Omental fat pad (tissue), 3 donors: ENCODE measurements at regions not wholly inside any gene's neighbourhood (a gene's known extent, or its start where the extent isn't known, plus 50 kb on each side); places are given as distances from the start of the nearest gene placed in this dataset.
"Not testable (repeated sequence)": the region's sequence is repeated elsewhere in the genome, so short reads cannot be mapped to it uniquely, and the experiment has no call there.

Experiments
- ATAC-seq: fragments of 150-250 bp; one replicate; pipeline ENCODE4 v1.9.1; 2016; ENCODE audit warnings: mild to moderate bottlenecking, moderate library complexity; ENCODE audit not compliant: low FRiP score
- DNase-seq: peaks from one replicate; pipeline ENCODE4 v3.0.0-alpha.2; 2019; ENCODE audit warnings: low spot score
- CTCF ChIP-seq, 3 donors: fragments of 450-650 bp; IDR thresholded peaks; one replicate each; pipeline ENCODE4 v1.5.1; 2016 to 2017; ENCODE audit warnings: antibody characterized with exemption in 3 of 3, mild to moderate bottlenecking in 3 of 3, moderate library complexity in 2 of 3

DNA sequence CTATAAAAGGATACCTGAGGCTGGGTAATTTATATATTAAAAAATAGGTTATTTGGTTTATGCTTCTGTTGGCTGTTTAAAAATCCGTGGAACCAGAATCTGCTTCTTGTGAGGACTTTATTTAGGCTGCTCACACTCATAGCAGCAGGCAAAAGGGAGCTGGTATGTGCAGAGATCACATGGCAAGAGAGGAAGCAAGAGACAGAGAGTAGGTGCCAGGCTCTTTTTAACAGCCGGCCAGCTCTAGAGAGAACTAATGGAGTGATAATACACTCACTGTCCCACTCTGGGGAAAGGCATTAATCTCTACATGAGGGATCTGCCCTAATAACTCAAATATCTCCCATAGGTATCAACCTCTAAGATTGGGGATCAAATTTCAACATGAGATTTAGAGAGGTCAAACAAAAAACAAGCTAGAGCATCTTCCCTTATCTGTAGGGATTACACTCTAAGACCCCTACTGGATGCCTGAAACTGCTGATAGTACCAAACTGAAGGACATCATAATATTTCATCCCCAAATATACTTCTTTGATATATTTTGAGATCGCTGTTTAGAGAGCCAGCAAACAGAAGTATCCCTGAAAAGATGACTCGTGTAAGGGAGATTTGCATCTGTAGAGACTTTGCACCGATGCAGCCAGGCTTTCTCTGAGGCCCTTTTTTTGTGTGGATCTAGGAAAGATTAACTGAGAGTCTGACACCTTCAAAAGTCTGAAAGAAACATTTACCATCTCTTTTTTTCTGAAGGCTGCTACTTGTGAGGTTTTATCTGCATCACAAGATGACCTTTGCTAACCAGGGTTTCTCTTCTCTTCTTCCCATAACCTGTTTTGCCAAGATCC is 717.0 kb upstream of the MBL2 start:
- ATAC-seq (no peak), DNase-seq (no peak)
- no peak for TF ChIP-seq CTCF (IDR thresholded peaks at IDR 0.05)

GRCh38 chr10:53487019-53487983 is 714.7 kb upstream of the MBL2 start:
- no peak for ATAC-seq
- no peak for DNase-seq
- TF ChIP-seq CTCF (IDR thresholded peaks at IDR 0.05): no peak

DNA sequence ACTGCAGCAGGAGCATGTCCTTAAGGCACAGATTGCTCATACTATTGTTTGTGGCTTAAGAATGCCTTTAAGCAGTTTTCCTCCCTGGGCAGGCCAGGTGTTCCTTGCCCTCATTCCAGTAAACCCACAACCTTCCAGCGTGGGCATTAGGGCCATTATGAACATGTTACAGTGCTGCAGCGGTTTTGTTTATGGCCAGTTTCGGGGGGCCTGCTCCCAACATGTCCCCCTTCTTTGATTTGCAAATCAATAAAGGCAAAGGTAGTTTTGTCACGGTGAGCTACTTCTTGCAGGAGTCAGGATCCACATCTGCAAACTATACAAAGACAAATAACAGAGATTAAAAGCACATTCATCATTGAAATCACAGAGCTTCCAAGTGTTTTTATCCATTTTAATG is 712.8 kb upstream of the MBL2 start:
- DNase-seq, ATAC-seq: not testable (repeated sequence)

- TF ChIP-seq CTCF (IDR thresholded peaks at IDR 0.05): no peak
- ATAC-seq (no peak), DNase-seq (no peak)
Observed at GRCh38 chr10:53479365-53479764, 706.8 kb upstream of the MBL2 start.

DNA sequence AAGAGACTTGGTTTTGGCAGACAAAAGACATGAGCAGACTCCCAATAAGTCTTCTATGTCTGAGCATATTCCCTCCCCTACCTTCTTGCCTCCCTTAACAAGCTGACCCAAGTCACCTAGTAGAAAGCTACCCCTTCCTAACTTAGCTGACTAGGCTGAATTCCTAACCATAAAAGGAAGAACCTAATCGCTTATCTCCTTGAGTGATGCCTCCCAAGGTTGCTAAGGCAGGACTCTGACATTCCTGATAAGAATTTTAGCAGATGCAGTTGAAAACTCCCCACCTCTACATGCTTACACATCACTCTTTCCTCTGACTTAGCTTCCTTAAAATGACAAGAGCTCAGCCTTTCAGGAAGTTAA is 704.7 kb upstream of the MBL2 start:
- no peak for TF ChIP-seq CTCF (IDR thresholded peaks at IDR 0.05)
- no peak for DNase-seq
- ATAC-seq: no peak

DNA sequence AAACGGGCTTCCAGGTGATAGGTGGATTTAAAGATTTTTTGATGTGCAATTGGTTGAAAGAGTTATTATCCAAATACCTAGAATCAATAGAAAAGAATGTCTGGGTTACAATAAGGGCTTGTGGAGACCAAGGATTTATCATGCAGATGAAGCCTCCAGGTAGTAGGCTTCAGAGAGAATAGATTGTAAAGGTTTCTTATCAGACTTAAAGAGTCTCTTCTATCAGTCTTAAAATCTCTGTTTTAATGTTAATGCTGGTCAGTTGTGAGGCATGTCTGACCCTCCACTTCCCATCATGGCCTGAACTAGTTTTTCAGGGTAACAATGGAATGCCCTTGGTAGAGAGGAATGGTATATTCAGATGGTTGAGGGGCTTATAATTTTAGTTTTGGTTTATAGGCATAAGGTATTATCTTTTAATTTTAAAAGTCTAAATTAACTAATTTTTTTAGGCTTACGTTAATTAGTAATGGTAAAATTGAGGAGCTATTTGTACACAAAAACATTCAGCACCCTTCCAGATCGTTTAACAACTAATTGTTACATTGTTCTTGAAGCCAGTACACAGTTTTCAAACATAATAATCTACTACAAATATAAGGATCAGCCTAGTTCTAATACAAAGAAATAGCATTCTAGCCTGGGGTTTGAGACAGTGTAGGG is 704.2 kb upstream of the MBL2 start:
- DNase-seq (no peak), ATAC-seq (no peak)
- TF ChIP-seq CTCF (IDR thresholded peaks at IDR 0.05): no peak

DNA sequence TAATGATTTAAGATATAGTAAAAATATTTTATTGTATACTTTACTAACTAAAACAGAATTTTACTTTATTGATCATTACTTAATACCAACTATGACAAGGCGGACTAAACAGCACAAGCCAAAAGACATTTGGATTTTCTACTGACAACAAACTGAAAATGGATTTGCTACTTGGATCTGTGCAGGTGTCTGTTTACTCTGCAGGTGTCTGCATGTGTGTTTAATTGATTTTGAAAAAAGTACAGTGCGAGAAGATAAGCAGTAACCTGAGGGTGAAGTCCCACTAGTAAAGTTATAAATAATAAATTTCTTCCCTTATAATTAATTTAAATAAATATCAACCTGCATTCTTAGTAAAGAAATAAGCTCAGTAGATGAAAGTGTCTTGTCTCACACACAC is 696.8 kb upstream of the MBL2 start:
- no peak for TF ChIP-seq CTCF (IDR thresholded peaks at IDR 0.05)
- ATAC-seq (no peak), DNase-seq (no peak)
